HCT116 (cell line): ENCODE measurements at regions not wholly inside any gene's neighbourhood (a gene's known extent, or its start where the extent isn't known, plus 50 kb on each side); places are given as distances from the start of the nearest gene placed in this dataset.

Experiments used
- CTCF ChIP-seq, 3 experiments: fragments of 200-600 bp in 1 of 3; sonication (generic) in 1 of 3; IDR thresholded peaks in 2 of 3; conservative IDR thresholded peaks in 1 of 3; 2 replicates each; pipeline ENCODE4 v1.5.1; 2012 to 2017; ENCODE audit warnings: low read depth in 2 of 3, low read length in 2 of 3, antibody characterized with exemption in 1 of 3, borderline replicate concordance in 1 of 3, control low read depth in 1 of 3, mild to moderate bottlenecking in 1 of 3, mixed read lengths in 1 of 3, mixed run types in 1 of 3, moderate library complexity in 1 of 3; ENCODE audit not compliant: insufficient read depth in 1 of 3
- EGR1 ChIP-seq: IDR thresholded peaks from 2 replicates; pipeline ENCODE4 v1.6.1; 2012; ENCODE audit warnings: low read depth
- EZH2 ChIP-seq: fragments of 200-600 bp; sonication (generic); IDR thresholded peaks from 2 replicates; pipeline ENCODE4 v1.6.1; 2017; ENCODE audit warnings: antibody characterized with exemption, mixed run types
- ZBTB33 ChIP-seq: IDR thresholded peaks from 2 replicates; pipeline ENCODE4 v1.6.1; 2011; ENCODE audit warnings: mild to moderate bottlenecking, low read length, moderate library complexity; ENCODE audit not compliant: insufficient replicate concordance; ENCODE audit errors: extremely low read depth
- ZFX ChIP-seq: fragments of 450-650 bp; IDR thresholded peaks from 2 replicates; pipeline ENCODE4 v1.6.1; 2017
- ZNF274 ChIP-seq: fragments of 200-500 bp; sonication (Bioruptor generic); IDR thresholded peaks from 2 replicates; pipeline ENCODE4 v1.6.1; 2014; ENCODE audit warnings: mild to moderate bottlenecking, low read depth, low read length, inconsistent platforms
- TF ChIP-seq, protein P1 (sequence below): IDR thresholded peaks from 2 replicates; pipeline ENCODE4 v1.6.1; 2012; ENCODE audit warnings: low read depth

DNA sequence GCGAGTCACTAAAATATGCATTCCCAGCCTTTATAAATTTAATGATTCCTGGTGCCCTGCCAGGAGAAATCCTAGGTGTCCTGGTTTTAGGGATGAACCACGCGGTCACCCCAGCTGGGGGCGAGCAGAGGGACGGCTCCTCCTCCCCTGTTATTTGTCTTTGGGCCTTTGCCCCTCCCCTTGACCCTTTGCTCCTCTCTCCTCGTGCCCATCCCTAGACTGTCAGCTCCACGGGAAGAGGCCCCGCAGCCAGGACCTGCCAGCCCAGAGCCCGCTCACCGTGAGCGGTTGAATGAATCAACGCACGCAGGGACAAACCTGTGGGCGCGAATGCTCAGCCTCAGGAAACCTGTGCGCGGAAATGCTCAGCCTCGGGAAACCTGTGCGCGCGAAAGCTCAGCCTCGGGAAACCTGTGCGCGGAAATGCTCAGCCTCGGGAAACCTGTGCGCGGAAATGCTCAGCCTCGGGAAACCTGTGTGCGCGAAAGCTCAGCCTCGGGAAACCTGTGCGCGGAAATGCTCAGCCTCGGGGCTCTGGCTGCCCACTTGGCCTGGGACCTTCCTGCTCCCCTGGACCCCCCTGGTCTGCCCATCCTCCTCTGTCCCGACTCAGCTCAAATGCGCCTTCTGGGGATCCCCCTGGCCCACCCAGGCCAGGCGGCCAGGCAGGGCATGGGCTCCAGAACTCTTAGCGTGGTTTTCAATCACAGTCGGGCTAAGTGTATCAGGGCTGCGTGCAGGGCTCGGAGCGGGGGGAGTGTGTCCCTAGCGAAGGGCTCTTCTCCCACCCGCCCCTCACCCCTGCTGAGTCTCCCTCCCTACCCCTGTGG lies 140.5 kb upstream of the COL5A1 start:
- TF ChIP-seq, protein P1, sequence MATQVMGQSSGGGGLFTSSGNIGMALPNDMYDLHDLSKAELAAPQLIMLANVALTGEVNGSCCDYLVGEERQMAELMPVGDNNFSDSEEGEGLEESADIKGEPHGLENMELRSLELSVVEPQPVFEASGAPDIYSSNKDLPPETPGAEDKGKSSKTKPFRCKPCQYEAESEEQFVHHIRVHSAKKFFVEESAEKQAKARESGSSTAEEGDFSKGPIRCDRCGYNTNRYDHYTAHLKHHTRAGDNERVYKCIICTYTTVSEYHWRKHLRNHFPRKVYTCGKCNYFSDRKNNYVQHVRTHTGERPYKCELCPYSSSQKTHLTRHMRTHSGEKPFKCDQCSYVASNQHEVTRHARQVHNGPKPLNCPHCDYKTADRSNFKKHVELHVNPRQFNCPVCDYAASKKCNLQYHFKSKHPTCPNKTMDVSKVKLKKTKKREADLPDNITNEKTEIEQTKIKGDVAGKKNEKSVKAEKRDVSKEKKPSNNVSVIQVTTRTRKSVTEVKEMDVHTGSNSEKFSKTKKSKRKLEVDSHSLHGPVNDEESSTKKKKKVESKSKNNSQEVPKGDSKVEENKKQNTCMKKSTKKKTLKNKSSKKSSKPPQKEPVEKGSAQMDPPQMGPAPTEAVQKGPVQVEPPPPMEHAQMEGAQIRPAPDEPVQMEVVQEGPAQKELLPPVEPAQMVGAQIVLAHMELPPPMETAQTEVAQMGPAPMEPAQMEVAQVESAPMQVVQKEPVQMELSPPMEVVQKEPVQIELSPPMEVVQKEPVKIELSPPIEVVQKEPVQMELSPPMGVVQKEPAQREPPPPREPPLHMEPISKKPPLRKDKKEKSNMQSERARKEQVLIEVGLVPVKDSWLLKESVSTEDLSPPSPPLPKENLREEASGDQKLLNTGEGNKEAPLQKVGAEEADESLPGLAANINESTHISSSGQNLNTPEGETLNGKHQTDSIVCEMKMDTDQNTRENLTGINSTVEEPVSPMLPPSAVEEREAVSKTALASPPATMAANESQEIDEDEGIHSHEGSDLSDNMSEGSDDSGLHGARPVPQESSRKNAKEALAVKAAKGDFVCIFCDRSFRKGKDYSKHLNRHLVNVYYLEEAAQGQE = no peak
- no peak for TF ChIP-seq CTCF (IDR thresholded peaks at IDR 0.05 in 2 of 3, conservative IDR thresholded peaks at IDR 0.05 in 1 of 3; ENCODE audit: borderline replicate concordance in 1 of 3, insufficient read depth in 1 of 3, low read depth in 2 of 3, low read length in 2 of 3)
- no peak for TF ChIP-seq ZNF274
- no peak for TF ChIP-seq EZH2
- no peak for TF ChIP-seq ZFX
- no peak for TF ChIP-seq ZBTB33
- no peak for TF ChIP-seq EGR1
